IMR-90 (cell line): ENCODE measurements at regions not wholly inside any gene's neighbourhood (a gene's known extent, or its start where the extent isn't known, plus 50 kb on each side); places are given as distances from the start of the nearest gene placed in this dataset.

Source experiments
- ATAC-seq: fragments of 200-7000 bp; cut with Tn5 transposase; 2 replicates; pipeline ENCODE4 v1.9.1; 2020; ENCODE audit warnings: low read depth, mild to moderate bottlenecking, moderate library complexity
- BruUV-seq: library from RNA; stranded (reverse); fragments of 400-500 nt; replicated peaks from 2 replicates; lab custom pipeline; 2021; lab: Mats Ljungman, UMichigan
- CTCF ChIA-PET: fragments of 300-600 bp; formaldehyde crosslinking; extraction: SDS; loops from one replicate; lab custom pipeline; 2021; ENCODE audit warnings: antibody characterized with exemption; lab: Yijun Ruan, JAX
- POLR2A ChIA-PET: fragments of 300-600 bp; sonication (Branson Sonifier 250); formaldehyde crosslinking; loops from one replicate; lab custom pipeline; 2022; ENCODE audit warnings: antibody characterized with exemption; ENCODE audit not compliant: unreplicated experiment; lab: Charles Lee
- DNase-seq: peaks from one replicate; pipeline ENCODE4 v3.0.0; 2013
- H2AFZ ChIP-seq: replicated peaks from 2 replicates; pipeline ENCODE3; 2013; ENCODE audit warnings: low read length, mild to moderate bottlenecking; ENCODE audit not compliant: poor library complexity
- H2AK5ac ChIP-seq: 2 replicates; pipeline ENCODE4 v1.6.1; 2013; ENCODE audit warnings: low read depth, low read length, inconsistent platforms
- H2AK9ac ChIP-seq: replicated peaks from 2 replicates; pipeline ENCODE3; 2013; ENCODE audit warnings: mild to moderate bottlenecking, low read depth, low read length, moderate library complexity; ENCODE audit not compliant: poor library complexity
- H2BK120ac ChIP-seq: 2 replicates; pipeline ENCODE4 v1.6.1; 2013; ENCODE audit warnings: low read depth, low read length, inconsistent platforms
- H2BK15ac ChIP-seq: 3 replicates; pipeline ENCODE4 v1.6.1; 2013; ENCODE audit warnings: low read depth, low read length, inconsistent platforms
- H2BK20ac ChIP-seq: 2 replicates; pipeline ENCODE4 v1.6.1; 2013; ENCODE audit warnings: low read depth, mild to moderate bottlenecking, inconsistent platforms, low read length, moderate library complexity
- H2BK5ac ChIP-seq: 2 replicates; pipeline ENCODE4 v1.6.1; 2013; ENCODE audit warnings: mild to moderate bottlenecking, low read depth, low read length, inconsistent platforms; ENCODE audit not compliant: poor library complexity, severe bottlenecking
- H3K14ac ChIP-seq: replicated peaks from 2 replicates; pipeline ENCODE4 v1.6.1; 2013; ENCODE audit warnings: low read depth, low read length, inconsistent platforms
- H3K18ac ChIP-seq: 2 replicates; pipeline ENCODE4 v1.6.1; 2013; ENCODE audit warnings: low read depth, low read length, control low read depth
- H3K23ac ChIP-seq: 2 replicates; pipeline ENCODE4 v1.6.1; 2013; ENCODE audit warnings: low read depth, low read length, inconsistent platforms
- H3K27ac ChIP-seq: 2 replicates; pipeline ENCODE4 v1.5.1; 2013; ENCODE audit warnings: mild to moderate bottlenecking, control low read depth, low read length; ENCODE audit not compliant: insufficient read depth
- H3K27me3 ChIP-seq: 2 replicates; pipeline ENCODE4 v1.6.1; 2013; ENCODE audit warnings: low read length; ENCODE audit not compliant: control insufficient read depth, insufficient read depth
- H3K36me3 ChIP-seq: 2 replicates; pipeline ENCODE4 v1.6.1; 2013; ENCODE audit warnings: low read length, mixed read lengths; ENCODE audit not compliant: control insufficient read depth, insufficient read depth
- H3K4ac ChIP-seq: 2 replicates; pipeline ENCODE4 v1.6.1; 2013; ENCODE audit warnings: low read depth, low read length, inconsistent platforms
- H3K4me1 ChIP-seq: 2 replicates; pipeline ENCODE4 v1.6.1; 2013; ENCODE audit warnings: low read length, mixed read lengths; ENCODE audit not compliant: control insufficient read depth, insufficient read depth
- H3K4me2 ChIP-seq: 2 replicates; pipeline ENCODE4 v1.6.1; 2013; ENCODE audit warnings: low read depth, mild to moderate bottlenecking, control low read depth, low read length, moderate library complexity
- H3K4me3 ChIP-seq: 2 replicates; pipeline ENCODE4 v1.5.1; 2013; ENCODE audit warnings: low read depth, mild to moderate bottlenecking, control low read depth, low read length, moderate library complexity; ENCODE audit not compliant: insufficient read depth
- H3K56ac ChIP-seq: 2 replicates; pipeline ENCODE4 v1.6.1; 2013; ENCODE audit warnings: low read length, inconsistent platforms; ENCODE audit not compliant: insufficient read depth; ENCODE audit errors: extremely low read depth
- H3K79me1 ChIP-seq, 2 experiments: 2 replicates each; pipeline ENCODE4 v1.6.1; 2013; ENCODE audit warnings: low read length in 2 of 2, inconsistent platforms in 1 of 2, low read depth in 1 of 2
- H3K9ac ChIP-seq: 2 replicates; pipeline ENCODE4 v1.6.1; 2013; ENCODE audit warnings: low read depth, low read length, control low read depth
- H3K9me1 ChIP-seq: 2 replicates; pipeline ENCODE4 v1.6.1; 2013; ENCODE audit warnings: low read length, inconsistent platforms; ENCODE audit not compliant: insufficient read depth
- H3K9me3 ChIP-seq: 2 replicates; pipeline ENCODE4 v1.6.1; 2013; ENCODE audit warnings: low read length; ENCODE audit not compliant: control insufficient read depth, insufficient read depth
- H4K20me1 ChIP-seq: 2 replicates; pipeline ENCODE4 v1.6.1; 2013; ENCODE audit warnings: low read length, inconsistent platforms; ENCODE audit not compliant: insufficient read depth
- H4K5ac ChIP-seq: 2 replicates; pipeline ENCODE4 v1.6.1; 2013; ENCODE audit warnings: mild to moderate bottlenecking, low read depth, low read length, control low read depth
- H4K8ac ChIP-seq, 2 experiments: 2 replicates each; pipeline ENCODE4 v1.6.1; 2013; ENCODE audit warnings: low read depth in 2 of 2, low read length in 2 of 2, control low read depth in 1 of 2, inconsistent platforms in 1 of 2
- H4K91ac ChIP-seq: 2 replicates; pipeline ENCODE4 v1.6.1; 2013; ENCODE audit warnings: low read depth, low read length, inconsistent platforms; ENCODE audit not compliant: insufficient read depth
- CEBPB ChIP-seq: IDR thresholded peaks from 2 replicates; pipeline ENCODE4 v1.6.1; 2012; ENCODE audit warnings: low read depth, low read length, improper control_type of control experiment
- CHD1 ChIP-seq: IDR thresholded peaks from 2 replicates; pipeline ENCODE4 v1.6.1; 2012; ENCODE audit warnings: low read depth, low read length, improper control_type of control experiment
- CTCF ChIP-seq: conservative IDR thresholded peaks from 2 replicates; pipeline ENCODE4 v1.5.1; 2012; ENCODE audit warnings: mild to moderate bottlenecking, low read depth, low read length, improper control_type of control experiment
- FOS ChIP-seq: fragments of 150-350 bp; IDR thresholded peaks from 2 replicates; pipeline ENCODE4 v1.6.1; 2016; ENCODE audit warnings: low read depth, low read length
- MAFK ChIP-seq: IDR thresholded peaks from 2 replicates; pipeline ENCODE4 v1.6.1; 2012; ENCODE audit warnings: low read depth, low read length, improper control_type of control experiment
- MAZ ChIP-seq: IDR thresholded peaks from 2 replicates; pipeline ENCODE4 v1.6.1; 2012; ENCODE audit warnings: low read depth, mild to moderate bottlenecking, low read length, improper control_type of control experiment, moderate library complexity, borderline replicate concordance
- MXI1 ChIP-seq: IDR thresholded peaks from 2 replicates; pipeline ENCODE4 v1.6.1; 2012; ENCODE audit warnings: low read depth, mild to moderate bottlenecking, low read length, moderate library complexity, borderline replicate concordance
- NFE2L2 ChIP-seq: fragments of 150-350 bp; IDR thresholded peaks from 2 replicates; pipeline ENCODE4 v1.6.1; 2016; ENCODE audit warnings: low read depth, mild to moderate bottlenecking, low read length
- POLR2A ChIP-seq: IDR thresholded peaks from 2 replicates; pipeline ENCODE4 v1.6.1; 2012; ENCODE audit warnings: mild to moderate bottlenecking, low read depth, low read length
- RAD21 ChIP-seq: IDR thresholded peaks from 2 replicates; pipeline ENCODE4 v1.6.1; 2012; ENCODE audit warnings: low read length, improper control_type of control experiment
- RFX5 ChIP-seq: IDR thresholded peaks from 2 replicates; pipeline ENCODE4 v1.8.0; 2012; ENCODE audit warnings: low read depth, mild to moderate bottlenecking, low read length, moderate library complexity
- SMC3 ChIP-seq: fragments of 150-350 bp; IDR thresholded peaks from 2 replicates; pipeline ENCODE4 v1.6.1; 2016; ENCODE audit warnings: low read depth, mild to moderate bottlenecking, antibody characterized with exemption, low read length, moderate library complexity
- USF2 ChIP-seq: fragments of 150-350 bp; IDR thresholded peaks from 2 replicates; pipeline ENCODE4 v1.6.1; 2017; ENCODE audit warnings: mild to moderate bottlenecking, antibody characterized with exemption, low read length, low read depth
- dilution Hi-C: fragments of 300-500 bp; cut with HindIII; formaldehyde crosslinking; loops from one replicate; pipeline ENCODE4 v1.14.3; 2018; ENCODE audit warnings: low sequenced_read_pairs; ENCODE audit not compliant: unreplicated experiment
- in situ Hi-C: fragments of 300-500 bp; cut with MboI; formaldehyde crosslinking; loops from 3 replicates; pipeline ENCODE4 v1.14.3; 2019; ENCODE audit warnings: low sequenced_read_pairs, inconsistent platforms, mixed read lengths
- intact Hi-C: fragments of 100-400 bp; cut with micrococcal nuclease; formaldehyde crosslinking; loops from 2 replicates; pipeline ENCODE4 v1.10.0; 2022

- H2BK15ac ChIP-seq: no peak overlapping the region
- TF ChIP-seq MAFK: no peak
- no peak for TF ChIP-seq RFX5
- no peak for TF ChIP-seq POLR2A
- TF ChIP-seq MAZ: no peak
- no peak for TF ChIP-seq RAD21
- TF ChIP-seq CEBPB: no peak
- TF ChIP-seq SMC3: no peak
- no peak for TF ChIP-seq USF2
- no peak for TF ChIP-seq NFE2L2
- TF ChIP-seq CTCF: no peak
- TF ChIP-seq CHD1: no peak
- TF ChIP-seq MXI1: no peak
- TF ChIP-seq FOS: no peak
- H4K20me1 ChIP-seq: no peaks in the 10 kb centered on the region
- no peak for DNase-seq
- no peak overlapping the region for H2BK120ac ChIP-seq
- no peaks in the 10 kb centered on the region for H3K27me3 ChIP-seq
- H3K4ac ChIP-seq: no peak overlapping the region
- no peak overlapping the region for H3K18ac ChIP-seq
- H3K9me3 ChIP-seq: no peaks in the 10 kb centered on the region
- no peak overlapping the region for H3K4me3 ChIP-seq
- H2AK5ac ChIP-seq: no peak overlapping the region
- ATAC-seq: no peak
- no peak overlapping the region for H3K27ac ChIP-seq
- no peak overlapping the region for H2BK20ac ChIP-seq
- in situ Hi-C loops (no loop called here), dilution Hi-C loops (no loop called here), intact Hi-C loops (loop anchor here (5.0 kb wide), 2 partner anchors 38 to 63 kb away; partner anchors contain the start of gene NIBAN1)
- CTCF ChIA-PET: no interaction called here
- H4K8ac ChIP-seq: no peak overlapping the region
- H3K9me1 ChIP-seq: peaks cover 8% of the 10 kb centered on the region; the same call in 1 of the 2 replicates
- H2AK9ac ChIP-seq: no peak overlapping the region
- POLR2A ChIA-PET: no interaction called here
- H4K91ac ChIP-seq: no peak overlapping the region
- H3K79me1 ChIP-seq: peaks cover 9 to 23% of the 10 kb centered on the region in 2 experiments; a peak in 3 of 4 replicates
- no peak overlapping the region for H4K5ac ChIP-seq
- H3K23ac ChIP-seq: no peak overlapping the region
- peaks cover 6% of the 10 kb centered on the region for H3K4me1 ChIP-seq
- BruUV-seq: no TSS peak
- H3K14ac ChIP-seq: no peak overlapping the region
- no peak overlapping the region for H2AFZ ChIP-seq
- H3K36me3 ChIP-seq: no peaks in the 10 kb centered on the region
- no peak overlapping the region for H3K9ac ChIP-seq
- no peak overlapping the region for H3K56ac ChIP-seq
- no peak overlapping the region for H3K4me2 ChIP-seq
- no peak overlapping the region for H2BK5ac ChIP-seq
Observed at GRCh38 chr1:184909019-184909418, 65.3 kb downstream of the NIBAN1 start.
